Panc1 (cell line): ENCODE measurements at regions not wholly inside any gene's neighbourhood (a gene's known extent, or its start where the extent isn't known, plus 50 kb on each side); places are given as distances from the start of the nearest gene placed in this dataset.

ENCODE experiments used
- ATAC-seq: fragments of 200-7000 bp; cut with Tn5 transposase; 2 replicates; pipeline ENCODE4 v1.9.1; 2020; ENCODE audit warnings: mild to moderate bottlenecking, moderate library complexity
- BruUV-seq: library from RNA; stranded (reverse); fragments of 400-500 nt; replicated peaks from 2 replicates; lab custom pipeline; 2021; lab: Mats Ljungman, UMichigan
- CTCF ChIA-PET: fragments of 300-600 bp; sonication (Branson Sonifier 250); formaldehyde crosslinking; loops from one replicate; lab custom pipeline; 2022; ENCODE audit warnings: antibody characterized with exemption; lab: Charles Lee
- POLR2A ChIA-PET: fragments of 300-600 bp; sonication (Branson Sonifier 250); formaldehyde crosslinking; loops from one replicate; lab custom pipeline; 2022; ENCODE audit warnings: antibody characterized with exemption; lab: Charles Lee
- DNase-seq: peaks from one replicate; pipeline ENCODE4 v3.0.0-alpha.2; 2010; ENCODE audit warnings: low read depth, low spot score
- H3K27ac ChIP-seq: 2 replicates; pipeline ENCODE4 v1.5.1; 2011; ENCODE audit warnings: mild to moderate bottlenecking, low read length, inconsistent platforms
- H3K27me3 ChIP-seq: fragments of 200-500 bp; sonication (Bioruptor generic); 2 replicates; pipeline ENCODE4 v1.6.0; 2014; ENCODE audit warnings: low read length, inconsistent platforms; ENCODE audit not compliant: control insufficient read depth, insufficient read depth
- H3K36me3 ChIP-seq: fragments of 200-500 bp; sonication (Bioruptor generic); 2 replicates; pipeline ENCODE4 v1.5.1; 2014; ENCODE audit warnings: inconsistent platforms, mild to moderate bottlenecking, low read length, moderate library complexity; ENCODE audit not compliant: control insufficient read depth, insufficient read depth
- H3K4me1 ChIP-seq: 2 replicates; pipeline ENCODE4 v1.5.1; 2011; ENCODE audit warnings: inconsistent platforms, mild to moderate bottlenecking, low read length, moderate library complexity; ENCODE audit not compliant: control insufficient read depth, insufficient read depth
- H3K4me3 ChIP-seq, 2 experiments: 2 replicates each; pipeline ENCODE4 v1.5.1; 2011 to 2012; ENCODE audit warnings: low read depth in 2 of 2, low read length in 2 of 2, mild to moderate bottlenecking in 2 of 2, inconsistent platforms in 1 of 2, moderate library complexity in 1 of 2
- H3K9me3 ChIP-seq: fragments of 200-500 bp; sonication (Bioruptor generic); 2 replicates; pipeline ENCODE4 v1.5.1; 2014; ENCODE audit warnings: low read depth, mild to moderate bottlenecking, inconsistent platforms, low read length, moderate library complexity; ENCODE audit not compliant: control insufficient read depth, insufficient read depth
- CTCF ChIP-seq: fragments of 450-650 bp; IDR thresholded peaks from 2 replicates; pipeline ENCODE4 v1.5.1; 2017; ENCODE audit warnings: mild to moderate bottlenecking
- POLR2AphosphoS5 ChIP-seq: IDR thresholded peaks from 2 replicates; pipeline ENCODE4 v1.6.1; 2012; ENCODE audit warnings: mild to moderate bottlenecking, low read depth, low read length, moderate library complexity
- REST ChIP-seq, 2 experiments: IDR thresholded peaks; 2 replicates each; pipeline ENCODE4 v1.6.1; 2011 to 2012; ENCODE audit warnings: low read depth in 2 of 2, control low read depth in 1 of 2, low read length in 1 of 2, mild to moderate bottlenecking in 1 of 2, moderate library complexity in 1 of 2; ENCODE audit not compliant: insufficient read depth in 1 of 2
- SIN3A ChIP-seq: IDR thresholded peaks from 2 replicates; pipeline ENCODE4 v1.6.1; 2012; ENCODE audit warnings: low read depth, mild to moderate bottlenecking, low read length, moderate library complexity, borderline replicate concordance; ENCODE audit not compliant: insufficient read depth
- TCF7L2 ChIP-seq: IDR thresholded peaks from 2 replicates; pipeline ENCODE4 v1.6.1; 2011; ENCODE audit warnings: mild to moderate bottlenecking, low read depth, low read length, inconsistent platforms
- in situ Hi-C: cut with HindIII; loops from 2 replicates; pipeline ENCODE4 v1.10.0; 2016; ENCODE audit warnings: low sequenced_read_pairs, low pct_unique_long_range_greater_than_20kb
- intact Hi-C: fragments of 100-400 bp; cut with micrococcal nuclease; formaldehyde crosslinking; loops from one replicate; pipeline ENCODE4 v1.10.0; 2022; ENCODE audit not compliant: unreplicated experiment

- intact Hi-C loops: no loop called here
- peak; percentile 86 for ATAC-seq
- H3K27me3 ChIP-seq: no peaks in the 10 kb centered on the region
- ChIA-PET CTCF (no interaction called here), POLR2A (no interaction called here)
- H3K36me3 ChIP-seq: no peaks in the 10 kb centered on the region
- no peak overlapping the region for H3K4me3 ChIP-seq
- H3K27ac ChIP-seq: peak overlapping the region; percentile 97
- DNase-seq: peak; percentile 68
- TF ChIP-seq POLR2AphosphoS5 (peak; percentile 56; the same call in 1 of the 2 replicates), TCF7L2 (peak; percentile 66), SIN3A (no peak)
- H3K4me1 ChIP-seq: peaks cover 46% of the 10 kb centered on the region
- no TSS peak for BruUV-seq
- in situ Hi-C loops: no loop called here
- H3K9me3 ChIP-seq: no peaks in the 10 kb centered on the region
These were observed 149.6 kb downstream of the ZNF608 start for GRCh38 chr5:124596595-124597421.

GRCh38 chr5:124593952-124594351, 152.5 kb downstream of the ZNF608 start:
- ATAC-seq (no peak), DNase-seq (no peak)
- in situ Hi-C loops (no loop called here), intact Hi-C loops (no loop called here)
- Histone ChIP-seq H3K27me3 (no peaks in the 10 kb centered on the region), H3K36me3 (no peaks in the 10 kb centered on the region), H3K4me3 (no peak overlapping the region), H3K4me1 (peaks cover 28% of the 10 kb centered on the region), H3K9me3 (no peaks in the 10 kb centered on the region), H3K27ac (peak overlapping the region; percentile 62; the same call in 1 of the 2 replicates)
- CTCF ChIA-PET: no interaction called here
- TF ChIP-seq SIN3A (no peak), CTCF (no peak), REST (IDR thresholded peaks at IDR 0.05; ENCODE audit: insufficient read depth in 1 of 2, low read depth in 2 of 2, low read length in 1 of 2) (no peak), POLR2AphosphoS5 (no peak), TCF7L2 (no peak)
- POLR2A ChIA-PET: interaction anchor here (0.6 kb wide), 1 partner anchor 843 kb away, joined by 4 read pairs; no protein-coding TSS in a partner anchor
- BruUV-seq: no TSS peak

GRCh38 chr5:124592891-124593290, 153.5 kb downstream of the ZNF608 start:
- Histone ChIP-seq H3K4me3 (no peak overlapping the region), H3K9me3 (no peaks in the 10 kb centered on the region), H3K27ac (peak overlapping the region; percentile 51; the same call in 1 of the 2 replicates), H3K4me1 (peaks cover 17% of the 10 kb centered on the region), H3K36me3 (no peaks in the 10 kb centered on the region), H3K27me3 (no peaks in the 10 kb centered on the region)
- ATAC-seq (no peak), DNase-seq (no peak)
- CTCF ChIA-PET: no interaction called here
- POLR2A ChIA-PET: no interaction called here
- intact Hi-C loops (no loop called here), in situ Hi-C loops (no loop called here)
- TF ChIP-seq TCF7L2: no peak
- no peak for TF ChIP-seq REST (IDR thresholded peaks at IDR 0.05; ENCODE audit: insufficient read depth in 1 of 2, low read depth in 2 of 2, low read length in 1 of 2)
- TF ChIP-seq SIN3A: no peak
- no peak for TF ChIP-seq POLR2AphosphoS5
- no TSS peak for BruUV-seq
